ENCODE measurements at regions not wholly inside any gene's neighbourhood (a gene's known extent, or its start where the extent isn't known, plus 50 kb on each side); places are given as distances from the start of the nearest gene placed in this dataset.

- TF ChIP-seq REST (IDR thresholded peaks at IDR 0.05; ENCODE audit: low read depth) = no peak
- no peak for TF ChIP-seq YY1 (IDR thresholded peaks at IDR 0.05; ENCODE audit: low read depth)
- no peak for TF ChIP-seq TAF1 (IDR thresholded peaks at IDR 0.05; ENCODE audit: low read depth)
- TF ChIP-seq CEBPB (IDR thresholded peaks at IDR 0.05) = no peak
- no peak for TF ChIP-seq MAX (IDR thresholded peaks at IDR 0.05)
- TF ChIP-seq EP300 (IDR thresholded peaks at IDR 0.05; ENCODE audit: borderline replicate concordance) = no peak
- no peak for TF ChIP-seq TEAD4 (IDR thresholded peaks at IDR 0.05)
- no peak for TF ChIP-seq CREB1 (IDR thresholded peaks at IDR 0.05; ENCODE audit: low read depth)
Measured at GRCh38 chr6:103554911-103555310, 1304.8 kb downstream of the HACE1 start.

Data from Ishikawa (cell line).